Caco-2 (cell line): ENCODE measurements at regions not wholly inside any gene's neighbourhood (a gene's known extent, or its start where the extent isn't known, plus 50 kb on each side); places are given as distances from the start of the nearest gene placed in this dataset.

Experiments
- BruUV-seq: library from RNA; stranded (reverse); fragments of 400-500 nt; replicated peaks from 2 replicates; lab custom pipeline; 2021; lab: Mats Ljungman, UMichigan
- CTCF ChIA-PET: fragments of 300-600 bp; sonication (Branson Sonifier 250); formaldehyde crosslinking; loops from one replicate; lab custom pipeline; 2022; ENCODE audit warnings: antibody characterized with exemption; lab: Charles Lee
- POLR2A ChIA-PET: fragments of 300-600 bp; sonication (Branson Sonifier 250); formaldehyde crosslinking; loops from one replicate; lab custom pipeline; 2022; ENCODE audit warnings: antibody characterized with exemption; lab: Charles Lee
- DNase-seq, 2 experiments: peaks; one replicate each; pipeline versions ENCODE4 v3.0.0 to v3.0.0-alpha.2; 2020 to 2022
- H3K27me3 ChIP-seq: replicated peaks from 2 replicates; pipeline ENCODE4 v1.6.0; 2011; ENCODE audit warnings: low read length; ENCODE audit not compliant: control insufficient read depth, insufficient read depth
- H3K36me3 ChIP-seq: 2 replicates; pipeline ENCODE4 v1.5.1; 2011; ENCODE audit warnings: low read length; ENCODE audit not compliant: control insufficient read depth, insufficient read depth
- H3K4me1 ChIP-seq: fragments of 250-450 bp; sonication (Bioruptor Pico); 2 replicates; pipeline ENCODE4 v1.5.1; 2020; ENCODE audit warnings: mild to moderate bottlenecking
- H3K4me3 ChIP-seq: 2 replicates; pipeline ENCODE4 v1.5.1; 2011; ENCODE audit warnings: low read depth, mild to moderate bottlenecking, control low read depth, low read length
- H3K9me3 ChIP-seq: fragments of 250-450 bp; sonication (Bioruptor Pico); 2 replicates; pipeline ENCODE4 v1.5.1; 2020; ENCODE audit warnings: mild to moderate bottlenecking, moderate library complexity
- H3K27ac Mint-ChIP-seq: one replicate; pipeline ENCODE4 v1.8.0; 2022; ENCODE audit warnings: mixed read lengths; ENCODE audit not compliant: unreplicated experiment
- H3K27me3 Mint-ChIP-seq: one replicate; pipeline ENCODE4 v1.8.0; 2022; ENCODE audit warnings: mixed read lengths; ENCODE audit not compliant: insufficient read depth, unreplicated experiment
- H3K36me3 Mint-ChIP-seq: one replicate; pipeline ENCODE4 v1.8.0; 2022; ENCODE audit warnings: mild to moderate bottlenecking, mixed read lengths; ENCODE audit not compliant: insufficient read depth, unreplicated experiment
- H3K4me1 Mint-ChIP-seq: one replicate; pipeline ENCODE4 v1.8.0; 2022; ENCODE audit warnings: low read depth, mixed read lengths; ENCODE audit not compliant: unreplicated experiment
- H3K4me3 Mint-ChIP-seq: one replicate; pipeline ENCODE4 v1.8.0; 2022; ENCODE audit warnings: mild to moderate bottlenecking, moderate library complexity, mixed read lengths; ENCODE audit not compliant: unreplicated experiment
- H3K9me3 Mint-ChIP-seq: one replicate; pipeline ENCODE4 v1.8.0; 2022; ENCODE audit warnings: mixed read lengths; ENCODE audit not compliant: unreplicated experiment
- CTCF ChIP-seq, 2 experiments: fragments of 200-600 bp in 1 of 2; IDR thresholded peaks; 1 replicate in 1 of 2; 2 replicates in 1 of 2; pipeline versions ENCODE4 v1.5.1 to v1.8.0; 2011 to 2022; ENCODE audit warnings: antibody characterized with exemption in 1 of 2, control low read depth in 1 of 2, inconsistent platforms in 1 of 2, low read depth in 1 of 2, low read length in 1 of 2, mild to moderate bottlenecking in 1 of 2, moderate library complexity in 1 of 2; ENCODE audit not compliant: insufficient read depth in 1 of 2, severe bottlenecking in 1 of 2, unreplicated experiment in 1 of 2
- intact Hi-C: fragments of 100-400 bp; cut with micrococcal nuclease; formaldehyde crosslinking; loops from one replicate; pipeline ENCODE4 v1.10.0; 2022; ENCODE audit not compliant: unreplicated experiment

- Histone ChIP-seq H3K4me3 (no peak overlapping the region), H3K36me3 (no peaks in the 10 kb centered on the region), H3K9me3 (no peaks in the 10 kb centered on the region), H3K27me3 (no peaks in the 10 kb centered on the region), H3K4me1 (no peaks in the 10 kb centered on the region)
- CTCF ChIA-PET, result no interaction called here
- H3K36me3 Mint-ChIP-seq, result no peaks in the 10 kb centered on the region
- H3K27ac Mint-ChIP-seq, result no peak overlapping the region
- DNase-seq, result no peak
- no peaks in the 10 kb centered on the region for H3K9me3 Mint-ChIP-seq
- BruUV-seq, result no TSS peak
- intact Hi-C loops, result no loop called here
- H3K27me3 Mint-ChIP-seq, result peaks cover 5% of the 10 kb centered on the region
- POLR2A ChIA-PET, result no interaction called here
- H3K4me1 Mint-ChIP-seq, result no peaks in the 10 kb centered on the region
- no peak for TF ChIP-seq CTCF (IDR thresholded peaks at IDR 0.05; ENCODE audit: insufficient read depth in 1 of 2, low read depth in 1 of 2, low read length in 1 of 2, severe bottlenecking in 1 of 2, unreplicated experiment in 1 of 2)
- H3K4me3 Mint-ChIP-seq, result no peak overlapping the region
Observed at GRCh38 chr2:17086990-17087389, 421.4 kb upstream of the CYRIA start.

GRCh38 chr2:17085546-17086202 lies 420.0 kb upstream of the CYRIA start:
- Mint-ChIP-seq H3K4me3 (no peak overlapping the region), H3K9me3 (no peaks in the 10 kb centered on the region), H3K27ac (no peak overlapping the region), H3K4me1 (no peaks in the 10 kb centered on the region), H3K27me3 (peaks cover 2% of the 10 kb centered on the region), H3K36me3 (no peaks in the 10 kb centered on the region)
- Histone ChIP-seq H3K9me3 (no peaks in the 10 kb centered on the region), H3K36me3 (no peaks in the 10 kb centered on the region), H3K27me3 (no peaks in the 10 kb centered on the region), H3K4me1 (no peaks in the 10 kb centered on the region), H3K4me3 (no peak overlapping the region)
- POLR2A ChIA-PET, result no interaction called here
- DNase-seq, result no peak
- intact Hi-C loops, result no loop called here
- CTCF ChIA-PET, result no interaction called here
- BruUV-seq, result no TSS peak
- TF ChIP-seq CTCF (IDR thresholded peaks at IDR 0.05; ENCODE audit: insufficient read depth in 1 of 2, low read depth in 1 of 2, low read length in 1 of 2, severe bottlenecking in 1 of 2, unreplicated experiment in 1 of 2), result no peak

- no peak for DNase-seq
- no TSS peak for BruUV-seq
- H3K4me1 ChIP-seq, result no peaks in the 10 kb centered on the region
- Mint-ChIP-seq H3K27ac (no peak overlapping the region), H3K4me1 (no peaks in the 10 kb centered on the region), H3K27me3 (no peaks in the 10 kb centered on the region), H3K9me3 (no peaks in the 10 kb centered on the region), H3K36me3 (no peaks in the 10 kb centered on the region), H3K4me3 (no peak overlapping the region)
- no peaks in the 10 kb centered on the region for H3K36me3 ChIP-seq
- intact Hi-C loops, result no loop called here
- POLR2A ChIA-PET, result no interaction called here
- no peaks in the 10 kb centered on the region for H3K27me3 ChIP-seq
- CTCF ChIA-PET, result no interaction called here
- TF ChIP-seq CTCF (IDR thresholded peaks at IDR 0.05; ENCODE audit: insufficient read depth in 1 of 2, low read depth in 1 of 2, low read length in 1 of 2, severe bottlenecking in 1 of 2, unreplicated experiment in 1 of 2), result no peak
- peaks cover 5% of the 10 kb centered on the region; the same call in 1 of the 2 replicates for H3K9me3 ChIP-seq
- H3K4me3 ChIP-seq, result no peak overlapping the region
Observed at GRCh38 chr2:17084877-17085276, 419.2 kb upstream of the CYRIA start.
